HFF-Myc (cell line): ENCODE measurements at regions not wholly inside any gene's neighbourhood (a gene's known extent, or its start where the extent isn't known, plus 50 kb on each side); places are given as distances from the start of the nearest gene placed in this dataset.

ENCODE experiments used
- DNase-seq: peaks from one replicate; pipeline ENCODE4 v3.0.0-alpha.2; 2011; ENCODE audit warnings: low read depth; ENCODE audit errors: extremely low read depth
- H3K4me3 ChIP-seq: replicated peaks from 2 replicates; pipeline ENCODE4 v1.5.1; 2011; ENCODE audit warnings: low read depth, mild to moderate bottlenecking, control low read depth, low read length
- TF ChIP-seq, protein P1 (sequence below): IDR thresholded peaks from 2 replicates; pipeline ENCODE4 v1.5.1; 2012; ENCODE audit warnings: mild to moderate bottlenecking, low read depth, low read length, control low read depth; ENCODE audit errors: missing control alignments

- TF ChIP-seq, protein P1, sequence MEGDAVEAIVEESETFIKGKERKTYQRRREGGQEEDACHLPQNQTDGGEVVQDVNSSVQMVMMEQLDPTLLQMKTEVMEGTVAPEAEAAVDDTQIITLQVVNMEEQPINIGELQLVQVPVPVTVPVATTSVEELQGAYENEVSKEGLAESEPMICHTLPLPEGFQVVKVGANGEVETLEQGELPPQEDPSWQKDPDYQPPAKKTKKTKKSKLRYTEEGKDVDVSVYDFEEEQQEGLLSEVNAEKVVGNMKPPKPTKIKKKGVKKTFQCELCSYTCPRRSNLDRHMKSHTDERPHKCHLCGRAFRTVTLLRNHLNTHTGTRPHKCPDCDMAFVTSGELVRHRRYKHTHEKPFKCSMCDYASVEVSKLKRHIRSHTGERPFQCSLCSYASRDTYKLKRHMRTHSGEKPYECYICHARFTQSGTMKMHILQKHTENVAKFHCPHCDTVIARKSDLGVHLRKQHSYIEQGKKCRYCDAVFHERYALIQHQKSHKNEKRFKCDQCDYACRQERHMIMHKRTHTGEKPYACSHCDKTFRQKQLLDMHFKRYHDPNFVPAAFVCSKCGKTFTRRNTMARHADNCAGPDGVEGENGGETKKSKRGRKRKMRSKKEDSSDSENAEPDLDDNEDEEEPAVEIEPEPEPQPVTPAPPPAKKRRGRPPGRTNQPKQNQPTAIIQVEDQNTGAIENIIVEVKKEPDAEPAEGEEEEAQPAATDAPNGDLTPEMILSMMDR, result no peak
- no peak for DNase-seq
- no peak overlapping the region for H3K4me3 ChIP-seq
These were observed 648.7 kb upstream of the CDH18 start for GRCh38 chr5:20636686-20637085.

DNA sequence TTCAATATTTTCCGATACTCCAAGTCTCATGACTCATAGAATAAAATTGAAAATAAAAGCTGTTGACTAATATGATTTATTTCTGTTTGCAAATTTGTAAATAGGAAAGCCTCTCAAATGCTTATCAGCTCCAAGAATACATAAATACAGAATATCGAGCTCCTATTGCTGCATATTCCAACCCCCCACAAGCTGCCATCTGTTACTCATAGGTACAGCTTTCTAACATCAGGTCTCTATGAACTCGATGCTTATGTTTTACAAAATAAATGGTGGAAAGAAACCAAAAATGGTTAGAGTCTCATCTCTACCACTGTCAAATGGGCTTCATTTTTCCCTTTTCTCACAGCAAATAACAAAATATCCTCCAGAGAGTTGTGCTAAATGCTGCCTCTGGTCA, 631.6 kb upstream of the CDH18 start:
- no peak for DNase-seq
- TF ChIP-seq, protein P1, result no peak
- H3K4me3 ChIP-seq, result no peak overlapping the region

DNA sequence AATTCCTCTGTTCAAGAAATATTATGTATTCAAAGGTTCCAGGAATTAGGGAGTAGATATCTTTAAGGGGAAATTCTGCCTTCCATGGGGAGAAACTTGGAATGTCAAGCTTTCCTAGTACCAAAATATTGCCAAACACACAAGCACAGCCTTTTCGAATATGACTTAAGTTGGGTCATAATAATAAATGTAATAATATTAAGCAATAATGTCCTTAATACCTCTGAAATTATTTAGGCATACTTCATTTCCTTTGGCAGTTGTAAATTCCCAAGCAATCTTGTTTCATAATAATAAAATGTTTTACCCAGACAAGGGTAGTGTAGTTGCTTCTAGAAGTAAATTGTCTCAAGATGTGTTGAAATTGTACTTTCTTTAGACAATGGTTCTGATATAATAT, 630.3 kb upstream of the CDH18 start:
- no peak overlapping the region for H3K4me3 ChIP-seq
- no peak for DNase-seq
- TF ChIP-seq, protein P1, result no peak

DNA sequence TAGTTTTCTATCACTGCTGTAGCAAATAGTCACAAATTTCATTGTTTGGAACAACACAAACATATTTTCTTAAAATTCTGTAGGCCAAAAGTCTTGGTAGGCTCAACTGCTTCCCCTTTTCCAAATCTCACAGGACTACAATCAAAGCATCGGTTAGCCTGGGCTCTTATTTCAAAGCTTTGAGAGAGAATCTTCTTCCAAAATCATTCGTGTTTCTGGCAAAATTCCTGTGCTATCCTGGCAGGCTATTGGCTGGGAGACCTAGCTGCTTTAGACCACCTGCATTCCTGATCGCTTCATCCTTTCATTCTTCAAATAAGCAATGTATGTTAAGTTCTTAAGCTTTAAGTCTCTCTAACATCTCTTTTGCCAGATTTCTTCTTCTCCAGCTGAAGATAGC, 629.8 kb upstream of the CDH18 start:
- no peak for DNase-seq
- TF ChIP-seq, protein P1, result no peak
- no peak overlapping the region for H3K4me3 ChIP-seq

DNA sequence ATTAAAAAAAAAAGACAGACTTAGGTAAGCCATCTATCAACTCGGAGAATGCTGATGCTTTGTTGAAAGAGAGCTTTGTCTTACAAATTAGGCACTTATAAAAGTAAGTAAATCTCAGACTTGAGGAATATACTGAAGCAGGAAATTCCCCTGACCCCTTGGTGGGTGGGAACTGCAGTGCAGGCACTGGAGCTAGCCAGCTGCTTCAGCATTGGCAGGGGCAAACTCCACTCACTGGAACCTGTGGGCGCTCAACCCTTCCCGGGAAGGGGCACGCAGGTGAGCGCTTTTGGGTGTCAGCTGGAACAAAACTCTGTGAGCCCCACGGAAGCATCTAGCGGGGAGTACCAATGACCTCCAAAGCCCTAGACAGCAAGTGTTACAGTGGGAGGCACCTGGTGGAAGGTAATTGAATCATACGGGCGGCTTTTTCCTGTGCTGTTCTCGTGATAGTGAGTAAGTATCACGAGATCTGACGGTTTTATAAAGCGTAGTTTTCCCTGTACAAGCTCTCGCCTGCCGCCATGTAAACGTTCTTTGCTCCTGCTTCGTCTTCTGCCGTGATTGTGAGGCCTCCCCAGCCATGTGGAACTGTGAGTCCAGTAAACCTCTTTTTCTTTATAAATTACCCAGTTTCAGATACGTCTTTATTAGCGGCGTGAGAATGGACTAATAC, 628.0 kb upstream of the CDH18 start:
- no peak for DNase-seq
- no peak overlapping the region for H3K4me3 ChIP-seq
- TF ChIP-seq, protein P1, result no peak

DNA sequence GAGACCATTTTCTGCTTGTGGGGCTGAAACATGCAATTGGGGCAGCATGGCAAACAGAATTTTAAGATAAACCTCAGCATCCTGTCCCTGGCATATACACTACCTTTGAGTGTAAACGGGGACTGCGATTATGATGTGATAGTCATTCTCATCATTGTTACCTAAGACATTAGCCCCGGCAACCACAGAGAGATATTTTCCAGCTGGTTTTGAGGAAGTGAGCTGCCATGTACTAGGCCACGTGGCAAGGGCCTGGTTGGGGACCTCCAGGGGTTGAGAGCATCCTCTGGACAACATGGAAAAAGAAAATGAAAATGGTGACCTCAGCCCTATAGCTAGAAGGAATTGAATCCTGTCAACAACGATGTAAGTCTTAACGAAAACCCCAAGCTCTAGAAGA, 623.6 kb upstream of the CDH18 start:
- DNase-seq, result no peak
- H3K4me3 ChIP-seq, result no peak overlapping the region
- TF ChIP-seq, protein P1, result no peak

GRCh38 chr5:20610681-20611080, 622.7 kb upstream of the CDH18 start:
- TF ChIP-seq, protein P1, result no peak
- H3K4me3 ChIP-seq, result no peak overlapping the region
- DNase-seq, result no peak
